Fibroblast of lung (primary cell): ENCODE measurements at regions not wholly inside any gene's neighbourhood (a gene's known extent, or its start where the extent isn't known, plus 50 kb on each side); places are given as distances from the start of the nearest gene placed in this dataset.

ENCODE experiments used
- DNase-seq, 2 donors: peaks; one replicate each; pipeline versions ENCODE4 v3.0.0 to v3.0.0-alpha.2; 2010; ENCODE audit warnings: low read depth in 2 of 2
- H2AFZ ChIP-seq: 2 replicates; pipeline ENCODE4 v1.5.1; 2012; ENCODE audit warnings: low read length, control low read depth, inconsistent platforms
- H3K27ac ChIP-seq: 2 replicates; pipeline ENCODE4 v1.5.1; 2011; ENCODE audit warnings: low read length, control low read depth; ENCODE audit not compliant: insufficient read depth
- H3K27me3 ChIP-seq: 2 replicates; pipeline ENCODE4 v1.5.1; 2011; ENCODE audit warnings: mild to moderate bottlenecking, low read length; ENCODE audit not compliant: control insufficient read depth, insufficient read depth
- H3K36me3 ChIP-seq: 2 replicates; pipeline ENCODE4 v1.5.1; 2011; ENCODE audit warnings: low read length; ENCODE audit not compliant: control insufficient read depth, insufficient read depth
- H3K4me1 ChIP-seq: 2 replicates; pipeline ENCODE4 v1.5.1; 2011; ENCODE audit warnings: low read length; ENCODE audit not compliant: control insufficient read depth, insufficient read depth; ENCODE audit errors: extremely low read depth
- H3K4me2 ChIP-seq: 2 replicates; pipeline ENCODE4 v1.5.1; 2011; ENCODE audit warnings: low read length, control low read depth; ENCODE audit not compliant: insufficient read depth; ENCODE audit errors: extremely low read depth
- H3K4me3 ChIP-seq, 4 experiments: fragments of 200-600 bp in 1 of 4; sonication (generic) in 1 of 4; replicated peaks in 1 of 4; 2 replicates each; pipeline ENCODE4 v1.5.1; 2011 to 2016; ENCODE audit warnings: low read length in 4 of 4, low read depth in 3 of 4, mild to moderate bottlenecking in 3 of 4, control low read depth in 2 of 4, inconsistent platforms in 1 of 4, mixed read lengths in 1 of 4; ENCODE audit not compliant: insufficient read depth in 1 of 4; ENCODE audit errors: control extremely low read depth in 1 of 4
- H3K79me2 ChIP-seq: 2 replicates; pipeline ENCODE4 v1.5.1; 2012; ENCODE audit warnings: mild to moderate bottlenecking, low read length, inconsistent platforms; ENCODE audit not compliant: control insufficient read depth, insufficient read depth
- H3K9ac ChIP-seq: 2 replicates; pipeline ENCODE4 v1.5.1; 2011; ENCODE audit warnings: mild to moderate bottlenecking, low read length, control low read depth; ENCODE audit not compliant: insufficient read depth
- H3K9me3 ChIP-seq: 2 replicates; pipeline ENCODE4 v1.5.1; 2012; ENCODE audit warnings: low read depth, low read length; ENCODE audit not compliant: control insufficient read depth, insufficient read depth
- H4K20me1 ChIP-seq: 2 replicates; pipeline ENCODE4 v1.5.1; 2011; ENCODE audit warnings: low read length; ENCODE audit not compliant: control insufficient read depth, insufficient read depth; ENCODE audit errors: extremely low read depth
- CTCF ChIP-seq, 2 donors: IDR thresholded peaks in 1 of 2; conservative IDR thresholded peaks in 1 of 2; 1 replicate in 1 of 2; 2 replicates in 1 of 2; pipeline ENCODE4 v1.5.1; 2011 to 2012; ENCODE audit warnings: low read length in 2 of 2, control low read depth in 1 of 2, inconsistent platforms in 1 of 2, low read depth in 1 of 2, mild to moderate bottlenecking in 1 of 2
- EZH2 ChIP-seq: IDR thresholded peaks from 2 replicates; pipeline ENCODE4 v1.5.1; 2012; ENCODE audit warnings: low read length, control low read depth, mild to moderate bottlenecking; ENCODE audit errors: missing control alignments

GRCh38 chr15:52925130-52925529 lies 135.0 kb upstream of the ONECUT1 start:
- H3K4me1 ChIP-seq: no peaks in the 10 kb centered on the region

GRCh38 chr15:52924630-52925029 lies 134.5 kb upstream of the ONECUT1 start:
- Histone ChIP-seq H3K4me3 (no peak overlapping the region), H4K20me1 (no peaks in the 10 kb centered on the region), H3K4me1 (no peaks in the 10 kb centered on the region), H2AFZ (no peak overlapping the region), H3K27ac (no peak overlapping the region), H3K4me2 (no peak overlapping the region), H3K79me2 (no peaks in the 10 kb centered on the region), H3K9me3 (no peaks in the 10 kb centered on the region), H3K9ac (no peak overlapping the region), H3K27me3 (no peaks in the 10 kb centered on the region), H3K36me3 (no peaks in the 10 kb centered on the region)
- no peak for DNase-seq
- TF ChIP-seq EZH2 (no peak), CTCF (conservative IDR thresholded peaks at IDR 0.05 in 1 of 2, IDR thresholded peaks at IDR 0.05 in 1 of 2; ENCODE audit: low read depth in 1 of 2, low read length in 2 of 2) (no peak)

More at GRCh38 chr15:52925130-52925529, 135.0 kb upstream of the ONECUT1 start:
- no peaks in the 10 kb centered on the region for H3K36me3 ChIP-seq
- no peaks in the 10 kb centered on the region for H3K9me3 ChIP-seq
- no peak overlapping the region for H2AFZ ChIP-seq
- H3K9ac ChIP-seq: no peak overlapping the region
- no peaks in the 10 kb centered on the region for H3K27me3 ChIP-seq
- H3K79me2 ChIP-seq: no peaks in the 10 kb centered on the region
- no peak overlapping the region for H3K27ac ChIP-seq
- no peak overlapping the region for H3K4me2 ChIP-seq
- TF ChIP-seq CTCF (conservative IDR thresholded peaks at IDR 0.05 in 1 of 2, IDR thresholded peaks at IDR 0.05 in 1 of 2; ENCODE audit: low read depth in 1 of 2, low read length in 2 of 2): no peak
- TF ChIP-seq EZH2: no peak
- no peak for DNase-seq
- H4K20me1 ChIP-seq: no peaks in the 10 kb centered on the region
- H3K4me3 ChIP-seq: no peak overlapping the region

GRCh38 chr15:52923626-52924025 lies 133.5 kb upstream of the ONECUT1 start:
- TF ChIP-seq CTCF (conservative IDR thresholded peaks at IDR 0.05 in 1 of 2, IDR thresholded peaks at IDR 0.05 in 1 of 2; ENCODE audit: low read depth in 1 of 2, low read length in 2 of 2) (no peak), EZH2 (no peak)
- no peaks in the 10 kb centered on the region for H4K20me1 ChIP-seq
- no peak overlapping the region for H3K9ac ChIP-seq
- H3K4me3 ChIP-seq: no peak overlapping the region
- H3K9me3 ChIP-seq: no peaks in the 10 kb centered on the region
- DNase-seq: no peak
- no peaks in the 10 kb centered on the region for H3K79me2 ChIP-seq
- H3K27ac ChIP-seq: no peak overlapping the region
- H3K27me3 ChIP-seq: no peaks in the 10 kb centered on the region
- H3K4me2 ChIP-seq: no peak overlapping the region
- H3K36me3 ChIP-seq: no peaks in the 10 kb centered on the region
- H2AFZ ChIP-seq: no peak overlapping the region
- no peaks in the 10 kb centered on the region for H3K4me1 ChIP-seq
